HepG2 (cell line): ENCODE measurements at regions not wholly inside any gene's neighbourhood (a gene's known extent, or its start where the extent isn't known, plus 50 kb on each side); places are given as distances from the start of the nearest gene placed in this dataset.

ENCODE experiments used
- ATAC-seq: fragments of 200-7000 bp; cut with Tn5 transposase; 3 replicates; pipeline ENCODE4 v1.9.1; 2020; ENCODE audit warnings: mild to moderate bottlenecking, moderate library complexity
- BruUV-seq: library from RNA; stranded (reverse); fragments of 400-500 nt; replicated peaks from 2 replicates; lab custom pipeline; 2021; lab: Mats Ljungman, UMichigan
- CTCF ChIA-PET: fragments of 300-600 bp; formaldehyde crosslinking; extraction: SDS; loops from one replicate; lab custom pipeline; 2021; ENCODE audit warnings: low total read pairs, inconsistent platforms, low intra/inter-chr PET ratio; lab: Yijun Ruan, JAX
- POLR2A ChIA-PET: fragments of 350-600 bp; sonication (Branson Sonifier 250); formaldehyde crosslinking; loops from one replicate; lab custom pipeline; 2020; ENCODE audit warnings: antibody characterized with exemption, inconsistent platforms; lab: Yijun Ruan, JAX
- DNase-seq: peaks from one replicate; pipeline ENCODE4 v3.0.0-alpha.2; 2015; ENCODE audit warnings: low spot score
- FAIRE-seq: peaks from 3 replicates; lab custom pipeline; 2011; peaks lifted over from hg19 to GRCh38; lab: Jason Lieb, UNC
- H2AFZ ChIP-seq: one replicate; pipeline ENCODE4 v1.6.1; 2011; ENCODE audit warnings: low read length, inconsistent platforms
- H3K27ac ChIP-seq: fragments of 300-600 bp; 3 replicates; pipeline ENCODE4 v1.8.0; 2011; ENCODE audit warnings: mixed run types, mild to moderate bottlenecking, mixed read lengths, low read length, inconsistent platforms; ENCODE audit not compliant: insufficient read depth; ENCODE audit errors: extremely low read length
- H3K27me3 ChIP-seq, 2 experiments: fragments of 200-600 bp in 1 of 2; 2 replicates in 1 of 2; 3 replicates in 1 of 2; pipeline versions ENCODE4 v1.6.0 to v1.8.0; 2011; ENCODE audit warnings: low read length in 2 of 2, mild to moderate bottlenecking in 2 of 2, moderate library complexity in 2 of 2, inconsistent platforms in 1 of 2; ENCODE audit not compliant: insufficient read depth in 2 of 2, control insufficient read depth in 1 of 2
- H3K36me3 ChIP-seq, 2 experiments: fragments of 200-600 bp in 1 of 2; replicated peaks in 1 of 2; 2 replicates in 1 of 2; 3 replicates in 1 of 2; pipeline versions ENCODE4 v1.5.1 to v1.8.0; 2011; ENCODE audit warnings: low read length in 2 of 2, inconsistent platforms in 1 of 2; ENCODE audit not compliant: insufficient read depth in 2 of 2, control insufficient read depth in 1 of 2
- H3K4me1 ChIP-seq: 2 replicates; pipeline ENCODE4 v1.5.1; 2012; ENCODE audit warnings: low read length, inconsistent platforms; ENCODE audit not compliant: insufficient read depth
- H3K4me2 ChIP-seq: 2 replicates; pipeline ENCODE4 v1.6.0; 2011; ENCODE audit warnings: low read depth, low read length, inconsistent platforms
- H3K4me3 ChIP-seq, 3 experiments: fragments of 200-600 bp in 1 of 3; sonication (generic), shearing (Covaris generic) in 1 of 3; replicated peaks in 1 of 3; 2 replicates each; pipeline ENCODE4 v1.5.1; 2011 to 2016; ENCODE audit warnings: low read length in 3 of 3, inconsistent platforms in 2 of 3, low read depth in 2 of 3, mild to moderate bottlenecking in 2 of 3, control low read depth in 1 of 3, mixed read lengths in 1 of 3; ENCODE audit not compliant: insufficient read depth in 1 of 3
- H3K79me2 ChIP-seq: one replicate; pipeline ENCODE4 v1.6.1; 2011; ENCODE audit warnings: low read length, inconsistent platforms; ENCODE audit not compliant: insufficient read depth
- H3K9ac ChIP-seq: 2 replicates; pipeline ENCODE4 v1.6.0; 2011; ENCODE audit warnings: mild to moderate bottlenecking, low read depth, low read length, inconsistent platforms; ENCODE audit not compliant: insufficient read depth
- H3K9me3 ChIP-seq: 2 replicates; pipeline ENCODE4 v1.5.1; 2012; ENCODE audit warnings: mild to moderate bottlenecking, low read length
- H4K20me1 ChIP-seq: 2 replicates; pipeline ENCODE4 v1.6.0; 2011; ENCODE audit warnings: inconsistent platforms, mild to moderate bottlenecking, low read length, moderate library complexity; ENCODE audit not compliant: insufficient read depth
- GMEB1 ChIP-seq: sonication (generic); formaldehyde crosslinking; IDR thresholded peaks from 2 replicates; pipeline ENCODE4 v1.5.1; 2020; ENCODE audit warnings: missing genetic modification reagents, mild to moderate bottlenecking, borderline replicate concordance
- HNF1B ChIP-seq: sonication (generic); formaldehyde crosslinking; IDR thresholded peaks from 2 replicates; pipeline ENCODE4 v1.5.1; 2020; ENCODE audit warnings: mild to moderate bottlenecking, moderate library complexity, missing genetic modification reagents
- KDM2A ChIP-seq: sonication (generic); formaldehyde crosslinking; IDR thresholded peaks from 2 replicates; pipeline ENCODE4 v1.4.0; 2020; ENCODE audit warnings: low read depth, missing genetic modification reagents, borderline replicate concordance
- MYC ChIP-seq: sonication (generic); formaldehyde crosslinking; IDR thresholded peaks from 2 replicates; pipeline ENCODE4 v1.9.0; 2021; ENCODE audit warnings: missing genetic modification reagents, borderline replicate concordance
- NFE2L2 ChIP-seq: fragments of 150-350 bp; IDR thresholded peaks from 2 replicates; pipeline ENCODE4 v1.6.1; 2014; ENCODE audit warnings: low read length
- PLSCR1 ChIP-seq: sonication (generic); formaldehyde crosslinking; IDR thresholded peaks from 2 replicates; pipeline ENCODE4 v1.5.0; 2020; ENCODE audit warnings: missing genetic modification reagents, mild to moderate bottlenecking, borderline replicate concordance
- RBM39 ChIP-seq: fragments of 200-400 bp; formaldehyde crosslinking; IDR thresholded peaks from one replicate; pipeline ENCODE4 v1.6.1; 2018; ENCODE audit warnings: antibody characterized with exemption, mild to moderate bottlenecking, low read depth, low read length; ENCODE audit not compliant: poor library complexity, severe bottlenecking
- THYN1 ChIP-seq: sonication (generic); formaldehyde crosslinking; IDR thresholded peaks from 2 replicates; pipeline ENCODE4 v1.8.1; 2023; ENCODE audit warnings: low read depth, mild to moderate bottlenecking, moderate library complexity, missing genetic modification reagents, borderline replicate concordance
- ZNF17 ChIP-seq: sonication (generic); formaldehyde crosslinking; IDR thresholded peaks from 2 replicates; pipeline ENCODE4 v1.5.0; 2020; ENCODE audit warnings: mild to moderate bottlenecking, missing genetic modification reagents
- ZNF234 ChIP-seq: sonication (generic); formaldehyde crosslinking; conservative IDR thresholded peaks from 2 replicates; pipeline ENCODE4 v1.5.1; 2020; ENCODE audit warnings: mild to moderate bottlenecking, missing genetic modification reagents
- ZNF282 ChIP-seq: fragments of 450-650 bp; IDR thresholded peaks from 2 replicates; pipeline ENCODE4 v1.6.1; 2018; ENCODE audit not compliant: partially characterized antibody
- ZNF709 ChIP-seq: sonication (generic); formaldehyde crosslinking; IDR thresholded peaks from 2 replicates; pipeline ENCODE4 v1.5.0; 2020; ENCODE audit warnings: mild to moderate bottlenecking, missing genetic modification reagents
- ZNF740 ChIP-seq: sonication (generic); formaldehyde crosslinking; IDR thresholded peaks from 2 replicates; pipeline ENCODE4 v1.4.0; 2020; ENCODE audit warnings: missing genetic modification reagents
- ZNF841 ChIP-seq: sonication (generic); formaldehyde crosslinking; IDR thresholded peaks from 2 replicates; pipeline ENCODE4 v1.8.1; 2023; ENCODE audit warnings: missing genetic modification reagents, borderline replicate concordance
- ZNF878 ChIP-seq: sonication (generic); formaldehyde crosslinking; IDR thresholded peaks from 2 replicates; pipeline ENCODE4 v1.8.1; 2023; ENCODE audit warnings: mild to moderate bottlenecking, missing genetic modification reagents, moderate library complexity
- WGBS: methylation state at CpG from one replicate; pipeline ENCODE4 v1.1.6; 2017; ENCODE audit warnings: low lambda C conversion rate; 5-methylcytosine and 5-hydroxymethylcytosine counted together
- in situ Hi-C: cut with HindIII; loops from 2 replicates; pipeline ENCODE4 v1.10.0; 2017; ENCODE audit warnings: low pct_unique_long_range_greater_than_20kb; ENCODE audit not compliant: extremely low pct_ligation_motif_present
- intact Hi-C: fragments of 100-400 bp; cut with micrococcal nuclease; formaldehyde crosslinking; loops from one replicate; pipeline ENCODE4 v1.10.0; 2022; ENCODE audit not compliant: unreplicated experiment

- Histone ChIP-seq H3K4me2 (no peak overlapping the region), H4K20me1 (no peaks in the 10 kb centered on the region), H3K9me3 (no peaks in the 10 kb centered on the region), H3K4me1 (no peaks in the 10 kb centered on the region), H3K4me3 (no peak overlapping the region), H2AFZ (no peak overlapping the region), H3K27me3 (peaks cover 0 to 14% of the 10 kb centered on the region in 2 experiments; a peak in 1 of 5 replicates), H3K79me2 (no peaks in the 10 kb centered on the region), H3K36me3 (no peaks in the 10 kb centered on the region)
- no peak for FAIRE-seq
- BruUV-seq = no TSS peak
- in situ Hi-C loops = no loop called here
- CTCF ChIA-PET = no interaction called here
- POLR2A ChIA-PET = no interaction called here
- no peak for DNase-seq
- WGBS = 0% methylated on average over 2 of the region's 3 CpGs
- no peak for ATAC-seq
- intact Hi-C loops = no loop called here
- TF ChIP-seq ZNF740 (CRISPR knock-in tag) (no peak), ZNF878 (no peak), ZNF282 (no peak), GMEB1 (no peak), PLSCR1 (CRISPR knock-in tag) (no peak), NFE2L2 (no peak), RBM39 (no peak), HNF1B (no peak), ZNF841 (CRISPR knock-in tag) (no peak), ZNF709 (no peak), ZNF17 (CRISPR knock-in tag) (no peak), ZNF234 (no peak), THYN1 (CRISPR knock-in tag) (no peak), MYC (no peak), KDM2A (no peak)
- TF ChIP-seq, all 625 proteins: peak for 0
- no peak overlapping the region for H3K9ac ChIP-seq
- no peak overlapping the region for H3K27ac ChIP-seq
These were observed 55.2 kb upstream of the ADRA1B start for GRCh38 chr5:159861086-159861485.
